ENCODE measurements at regions not wholly inside any gene's neighbourhood (a gene's known extent, or its start where the extent isn't known, plus 50 kb on each side); places are given as distances from the start of the nearest gene placed in this dataset.
"Not testable (repeated sequence)": the region's sequence is repeated elsewhere in the genome, so short reads cannot be mapped to it uniquely, and the experiment has no call there.

GRCh38 chr16:6726621-6727020 is 606.0 kb upstream of the RBFOX1 start:
- DNase-seq (ENCODE audit: low read depth): no peak

- DNase-seq (ENCODE audit: low read depth): no peak
Observed at GRCh38 chr16:6725634-6726331, 606.9 kb upstream of the RBFOX1 start.

DNA sequence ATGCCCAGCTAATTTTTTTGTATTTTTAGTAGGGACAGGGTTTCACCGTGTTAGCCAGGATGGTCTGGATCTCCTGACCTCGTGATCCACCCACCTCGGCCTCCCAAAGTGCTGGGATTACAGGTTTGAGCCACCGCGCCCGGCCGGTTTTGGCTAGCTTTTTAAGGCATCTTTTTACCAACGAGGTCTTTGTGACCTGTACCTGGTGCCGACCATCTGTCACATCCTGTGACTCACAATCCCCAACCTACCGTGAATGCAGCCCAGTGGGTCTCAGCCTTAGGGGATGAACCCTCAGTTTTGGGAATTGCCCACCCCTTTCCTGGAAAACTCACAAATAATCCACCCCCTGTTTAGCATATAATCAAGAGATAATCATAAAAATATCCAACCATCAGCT is 607.4 kb upstream of the RBFOX1 start:
- DNase-seq (ENCODE audit: low read depth): not testable (repeated sequence)

- DNase-seq (ENCODE audit: low read depth): no peak
Observed at GRCh38 chr16:6722786-6723185, 609.9 kb upstream of the RBFOX1 start.

GRCh38 chr16:6714510-6714909 is 618.1 kb upstream of the RBFOX1 start:
- DNase-seq (ENCODE audit: low read depth): no peak

DNA sequence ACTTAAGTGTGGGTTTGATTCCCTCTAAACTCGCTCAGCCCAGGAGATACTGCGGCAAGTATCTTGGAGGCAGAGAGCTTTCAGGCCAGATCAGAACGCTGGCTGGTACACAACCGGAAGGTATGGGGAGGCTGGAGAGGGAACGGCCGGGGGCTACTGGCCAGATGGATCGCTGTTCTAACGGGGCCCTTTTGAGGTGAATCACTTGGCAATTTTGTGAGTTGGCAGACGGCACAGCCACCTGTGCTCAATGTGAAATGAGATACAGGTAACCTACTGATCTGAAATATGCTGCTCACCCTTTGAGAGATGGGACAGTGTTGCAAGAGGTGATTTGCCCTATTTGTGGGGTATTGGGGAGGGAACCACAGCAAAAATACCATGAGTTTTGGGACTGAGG is 622.9 kb upstream of the RBFOX1 start:
- no peak for DNase-seq (ENCODE audit: low read depth)

DNA sequence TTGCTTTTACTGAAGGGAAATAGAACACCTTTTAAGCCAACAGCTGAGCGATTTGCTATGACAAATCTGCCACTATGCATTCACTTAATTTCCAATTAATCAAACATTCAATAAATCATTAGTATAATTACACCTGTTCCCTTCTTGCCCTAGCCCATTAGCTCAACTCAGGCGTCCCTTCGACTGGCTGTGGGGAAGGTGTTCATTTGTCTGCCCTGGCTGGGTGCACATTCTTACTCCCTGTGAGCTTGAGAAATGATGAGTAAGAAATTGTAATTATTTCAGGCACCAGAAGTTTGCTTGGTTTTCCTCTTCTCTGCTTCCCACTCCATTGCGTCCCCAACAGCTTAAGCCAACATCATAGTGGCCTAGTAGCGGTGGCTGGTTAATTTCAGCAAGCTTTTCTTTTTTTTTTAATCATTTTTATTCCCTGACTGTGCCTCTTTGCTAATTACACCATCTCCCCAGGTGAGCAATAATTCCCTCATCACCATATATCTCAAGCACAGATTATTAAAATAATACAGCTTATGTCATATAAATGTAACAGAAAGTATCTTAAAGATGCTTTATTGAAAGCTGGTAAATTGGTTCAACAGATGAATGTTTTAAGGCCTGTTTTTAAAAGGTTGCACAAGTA is 623.9 kb upstream of the RBFOX1 start:
- DNase-seq (ENCODE audit: low read depth): no peak

- no peak for DNase-seq (ENCODE audit: low read depth)
Observed at GRCh38 chr16:6704306-6704930, 628.2 kb upstream of the RBFOX1 start.

- DNase-seq (ENCODE audit: low read depth): no peak
Observed at GRCh38 chr16:6701096-6701495, 631.5 kb upstream of the RBFOX1 start.

DNA sequence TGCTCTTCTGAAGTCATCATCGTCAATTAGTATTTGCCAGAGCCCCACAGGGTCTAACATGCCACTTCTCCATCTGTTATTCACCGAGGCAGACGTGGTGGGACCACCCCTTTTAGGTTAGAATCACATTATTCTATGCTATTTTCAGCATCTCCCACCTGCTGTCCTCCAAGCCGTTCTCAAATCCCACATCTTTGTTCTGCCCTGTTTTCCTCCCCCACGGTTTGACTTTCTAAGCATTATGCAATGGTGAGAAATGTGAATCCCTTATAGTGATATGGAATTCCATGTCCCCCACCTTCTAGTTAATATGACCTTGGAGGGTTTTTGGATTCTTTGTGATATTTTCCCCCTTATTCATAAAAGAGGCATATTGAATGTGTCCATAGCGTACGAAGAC is 634.1 kb upstream of the RBFOX1 start:
- DNase-seq (ENCODE audit: low read depth): no peak

DNA sequence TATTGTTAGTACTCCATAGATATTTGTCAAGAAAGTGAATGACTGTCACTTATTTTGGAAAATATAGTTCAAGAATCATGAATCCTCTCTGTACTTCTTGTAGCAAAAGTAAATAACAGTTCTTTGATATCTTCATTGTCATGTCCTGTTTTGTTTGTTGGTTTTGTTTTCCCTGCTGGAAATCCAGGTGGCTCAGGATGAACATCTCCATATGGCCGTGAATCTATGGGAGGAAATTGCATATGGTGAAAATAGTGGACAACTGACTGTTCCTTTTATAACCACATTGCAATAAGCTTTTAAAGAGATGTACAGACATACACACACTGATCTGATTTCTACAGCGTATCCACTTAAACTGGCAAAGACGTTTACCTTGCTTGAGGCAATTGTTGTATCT is 637.0 kb upstream of the RBFOX1 start:
- DNase-seq (ENCODE audit: low read depth): no peak

DNA sequence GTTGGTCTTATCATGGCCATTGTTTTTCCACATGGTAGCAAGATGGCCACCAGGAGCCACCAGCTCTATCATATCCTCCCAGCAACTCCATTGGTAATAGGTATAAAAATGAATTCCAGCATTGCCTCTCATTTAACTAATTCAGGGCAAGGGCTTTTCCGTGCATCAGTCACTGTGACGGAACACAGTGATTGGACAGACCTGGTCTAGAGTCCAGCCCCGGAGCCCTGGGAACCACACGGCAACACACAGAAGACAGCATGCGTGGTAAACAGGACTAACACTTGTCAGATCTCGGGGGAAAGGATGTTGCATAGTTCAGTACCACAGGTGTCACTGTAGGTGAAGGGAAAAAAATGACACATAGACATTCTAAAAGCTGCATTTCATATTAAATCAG is 638.0 kb upstream of the RBFOX1 start:
- no peak for DNase-seq (ENCODE audit: low read depth)

GRCh38 chr16:6693418-6693817 is 639.2 kb upstream of the RBFOX1 start:
- DNase-seq (ENCODE audit: low read depth): not testable (repeated sequence)

- no peak for DNase-seq (ENCODE audit: low read depth)
Observed at GRCh38 chr16:6692874-6693273, 639.8 kb upstream of the RBFOX1 start.

GRCh38 chr16:6690741-6691140 is 641.9 kb upstream of the RBFOX1 start:
- no peak for DNase-seq (ENCODE audit: low read depth)

GRCh38 chr16:6689643-6690042 is 643.0 kb upstream of the RBFOX1 start:
- DNase-seq (ENCODE audit: low read depth): no peak

- no peak for DNase-seq (ENCODE audit: low read depth)
Observed at GRCh38 chr16:6687593-6687992, 645.1 kb upstream of the RBFOX1 start.

DNA sequence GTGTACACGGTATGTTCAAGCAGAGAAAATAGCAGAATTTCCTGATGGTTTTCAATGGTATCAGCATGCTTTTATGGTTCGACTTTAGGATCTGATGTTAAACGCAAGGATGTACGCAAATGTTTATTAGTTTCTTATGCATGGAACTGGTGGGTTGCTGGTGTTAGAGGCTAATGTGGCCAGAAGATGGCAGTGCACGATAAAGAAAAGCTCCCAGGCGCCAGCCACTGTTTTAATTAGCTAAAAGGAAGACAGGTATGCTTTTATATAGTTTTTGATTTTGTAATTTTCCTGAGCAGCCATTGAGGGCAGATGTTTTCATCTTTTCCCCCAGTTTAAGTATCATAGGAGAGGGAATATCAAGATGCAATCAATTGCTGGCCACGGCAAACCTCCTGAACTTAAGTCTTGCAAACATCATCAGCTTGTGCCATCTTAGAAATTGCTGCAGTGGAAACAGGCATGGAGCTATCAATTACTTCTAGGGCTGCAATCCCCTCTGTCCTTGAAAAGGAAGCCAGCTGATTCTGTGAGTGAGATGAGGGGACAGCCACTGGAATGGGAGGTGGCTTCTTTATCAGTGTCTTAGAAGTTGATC is 648.5 kb upstream of the RBFOX1 start:
- no peak for DNase-seq (ENCODE audit: low read depth)

DNA sequence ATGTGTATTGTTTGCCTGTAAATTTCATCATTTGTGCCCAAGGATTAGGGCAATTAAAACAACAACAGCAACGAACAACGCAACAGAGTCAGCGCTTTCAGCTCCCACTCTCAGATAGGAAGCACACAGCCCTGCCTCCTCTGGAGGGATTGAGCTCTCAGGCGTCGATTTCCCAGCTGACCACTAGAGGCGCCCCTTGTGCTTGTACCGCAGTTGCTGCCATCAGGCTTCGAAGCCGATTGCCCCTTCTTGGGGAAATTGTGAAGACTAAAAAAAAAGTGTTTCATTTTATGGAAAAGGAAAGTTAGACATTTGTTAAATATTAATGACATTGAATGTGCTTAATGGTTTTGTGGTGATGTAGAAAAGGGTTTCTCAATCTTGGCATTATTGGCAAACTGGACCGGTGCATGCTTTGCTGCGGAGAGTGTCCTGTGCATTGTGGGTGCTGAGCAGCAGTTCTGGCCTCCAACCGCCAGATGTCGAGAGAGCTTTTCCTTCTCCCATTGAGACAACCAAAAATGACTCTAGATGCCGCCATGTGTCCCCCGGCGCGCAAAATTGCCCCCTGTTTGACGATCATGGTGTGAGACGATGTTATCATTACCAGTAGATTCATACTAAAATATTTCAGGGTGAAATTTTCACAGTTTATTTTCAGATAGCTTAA is 650.4 kb upstream of the RBFOX1 start:
- no peak for DNase-seq (ENCODE audit: low read depth)

DNA sequence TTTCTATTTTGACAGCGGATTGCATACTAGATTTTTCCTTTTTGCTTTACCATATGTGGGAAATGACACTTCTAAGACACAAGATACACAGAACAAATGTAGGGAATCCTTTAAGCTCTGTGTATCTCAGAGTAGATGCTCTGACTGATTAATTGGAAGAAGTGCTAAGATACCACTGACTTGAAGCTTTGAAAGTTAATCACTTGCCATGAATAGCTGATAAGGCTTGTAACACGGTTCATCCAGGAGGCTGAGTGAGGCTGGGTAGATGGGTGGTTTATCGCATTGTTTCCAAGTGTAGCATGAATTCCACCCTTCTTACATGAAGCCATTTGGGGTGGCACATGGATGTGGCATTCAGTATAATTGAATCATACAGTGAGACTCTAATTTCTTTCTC is 654.1 kb upstream of the RBFOX1 start:
- DNase-seq (ENCODE audit: low read depth): no peak

- no peak for DNase-seq (ENCODE audit: low read depth)
Observed at GRCh38 chr16:6674071-6674470, 658.6 kb upstream of the RBFOX1 start.

DNA sequence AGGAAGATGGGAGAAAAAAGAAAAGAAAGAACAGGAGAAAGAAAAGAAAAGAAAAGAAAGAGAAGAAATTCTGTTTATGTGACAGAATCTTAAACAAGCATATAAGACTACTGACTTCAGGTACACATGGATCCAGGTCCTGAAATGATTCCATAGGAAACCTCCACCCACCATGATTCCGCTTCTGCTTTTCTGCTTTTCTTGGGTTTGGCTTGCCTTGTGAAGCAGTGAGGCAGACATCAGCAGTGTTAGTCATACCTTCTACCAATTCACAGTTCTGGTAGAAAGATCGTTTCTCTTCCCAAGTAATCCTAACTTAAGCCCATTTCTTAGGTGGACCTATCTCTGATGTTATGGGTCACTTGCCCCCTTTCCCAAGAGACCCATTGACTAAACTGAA is 660.1 kb upstream of the RBFOX1 start:
- DNase-seq (ENCODE audit: low read depth): no peak

GRCh38 chr16:6667393-6667792 is 665.3 kb upstream of the RBFOX1 start:
- DNase-seq (ENCODE audit: low read depth): no peak

Measured in non-pigmented ciliary epithelial cell (primary cell).